SK-N-SH (cell line): ENCODE measurements at regions not wholly inside any gene's neighbourhood (a gene's known extent, or its start where the extent isn't known, plus 50 kb on each side); places are given as distances from the start of the nearest gene placed in this dataset.

Source experiments
- CTCF ChIA-PET: fragments of 300-600, 350-600 bp; formaldehyde crosslinking; extraction: SDS; loops from one replicate; lab custom pipeline; 2021; lab: Yijun Ruan, JAX
- POLR2A ChIA-PET: fragments of 350-600 bp; sonication (Branson Sonifier 250); formaldehyde crosslinking; extraction: SDS; loops from one replicate; lab custom pipeline; 2020; ENCODE audit warnings: antibody characterized with exemption, inconsistent platforms; lab: Yijun Ruan, JAX
- DNase-seq: peaks from one replicate; pipeline ENCODE4 v3.0.0; 2012
- H2AFZ ChIP-seq: fragments of 200-600 bp; sonication (generic); 2 replicates; pipeline ENCODE4 v1.8.1; 2016; ENCODE audit warnings: antibody characterized with exemption, mild to moderate bottlenecking, low read depth
- H3F3A ChIP-seq: fragments of 200-600 bp; sonication (generic); replicated peaks from 2 replicates; pipeline ENCODE3; 2016; ENCODE audit warnings: antibody characterized with exemption, mild to moderate bottlenecking; ENCODE audit not compliant: insufficient read depth
- H3K27ac ChIP-seq, 2 experiments: fragments of 200-500 bp in 1 of 2; fragments of 200-600 bp in 1 of 2; sonication (Bioruptor generic) in 1 of 2; sonication (generic), shearing (Covaris generic) in 1 of 2; 2 replicates each; pipeline versions ENCODE4 v1.5.1 to v1.6.1; 2014 to 2016; ENCODE audit warnings: low read depth in 2 of 2, inconsistent platforms in 1 of 2, low read length in 1 of 2, mild to moderate bottlenecking in 1 of 2, mixed read lengths in 1 of 2
- H3K27me3 ChIP-seq: fragments of 200-600 bp; sonication (generic), shearing (Covaris generic); 2 replicates; pipeline ENCODE4 v1.6.1; 2016; ENCODE audit warnings: mixed run types; ENCODE audit not compliant: insufficient read depth
- H3K36me3 ChIP-seq, 2 experiments: fragments of 200-500 bp in 1 of 2; fragments of 200-600 bp in 1 of 2; sonication (Bioruptor generic) in 1 of 2; sonication (generic) in 1 of 2; replicated peaks in 1 of 2; 2 replicates each; pipeline versions ENCODE3 to v1.5.1; 2014 to 2016; ENCODE audit warnings: low read length in 1 of 2, mild to moderate bottlenecking in 1 of 2; ENCODE audit not compliant: insufficient read depth in 2 of 2, control insufficient read depth in 1 of 2
- H3K4me1 ChIP-seq, 2 experiments: fragments of 200-500 bp in 1 of 2; fragments of 200-600 bp in 1 of 2; sonication (Bioruptor generic) in 1 of 2; sonication (generic), shearing (Covaris generic) in 1 of 2; 2 replicates each; pipeline versions ENCODE4 v1.5.1 to v1.6.1; 2014 to 2016; ENCODE audit warnings: low read depth in 1 of 2, low read length in 1 of 2, mixed run types in 1 of 2; ENCODE audit not compliant: insufficient read depth in 2 of 2, control insufficient read depth in 1 of 2
- H3K4me2 ChIP-seq: fragments of 200-600 bp; sonication (generic), shearing (Covaris generic); 2 replicates; pipeline ENCODE4 v1.6.1; 2017; ENCODE audit warnings: mixed run types
- H3K4me3 ChIP-seq, 2 experiments: fragments of 200-500 bp in 1 of 2; fragments of 200-600 bp in 1 of 2; sonication (Bioruptor generic) in 1 of 2; sonication (generic), shearing (Covaris generic) in 1 of 2; 2 replicates each; pipeline versions ENCODE4 v1.5.1 to v1.8.1; 2014 to 2016; ENCODE audit warnings: low read depth in 2 of 2, inconsistent platforms in 1 of 2, low read length in 1 of 2, mild to moderate bottlenecking in 1 of 2, mixed read lengths in 1 of 2, moderate library complexity in 1 of 2
- H3K79me2 ChIP-seq: fragments of 200-600 bp; sonication (generic); 2 replicates; pipeline ENCODE4 v1.8.1; 2017; ENCODE audit warnings: mild to moderate bottlenecking; ENCODE audit not compliant: insufficient read depth
- H3K9ac ChIP-seq: fragments of 200-600 bp; sonication (generic); 2 replicates; pipeline ENCODE4 v1.6.1; 2017; ENCODE audit warnings: mixed run types
- H3K9me2 ChIP-seq: fragments of 200-600 bp; sonication (generic); 2 replicates; pipeline ENCODE4 v1.6.1; 2017; ENCODE audit warnings: mixed run types
- H3K9me3 ChIP-seq: fragments of 200-600 bp; sonication (generic); 2 replicates; pipeline ENCODE4 v1.6.1; 2017; ENCODE audit warnings: mixed run types, mild to moderate bottlenecking, moderate library complexity
- H4K20me1 ChIP-seq: fragments of 200-600 bp; sonication (generic); 2 replicates; pipeline ENCODE4 v1.6.1; 2017; ENCODE audit warnings: mild to moderate bottlenecking, mixed run types; ENCODE audit not compliant: insufficient read depth
- CTCF ChIP-seq: fragments of 200-600 bp; sonication (generic); IDR thresholded peaks from 2 replicates; pipeline ENCODE4 v1.6.1; 2017; ENCODE audit warnings: antibody characterized with exemption, mild to moderate bottlenecking, moderate library complexity
- EP300 ChIP-seq, 2 experiments: IDR thresholded peaks; 2 replicates each; pipeline versions ENCODE4 v1.4.0 to v1.6.1; 2012; ENCODE audit warnings: borderline replicate concordance in 1 of 2, low read depth in 1 of 2, low read length in 1 of 2
- EZH2phosphoT487 ChIP-seq: fragments of 200-600 bp; sonication (generic); IDR thresholded peaks from 2 replicates; pipeline ENCODE4 v1.6.1; 2017; ENCODE audit warnings: low read depth, mixed run types, mild to moderate bottlenecking, antibody characterized with exemption, moderate library complexity, borderline replicate concordance
- NRF1 ChIP-seq: IDR thresholded peaks from 2 replicates; pipeline ENCODE4 v1.6.1; 2012; ENCODE audit warnings: low read depth, mild to moderate bottlenecking, low read length
- PBX3 ChIP-seq: IDR thresholded peaks from 2 replicates; pipeline ENCODE4; 2012
- RCOR1 ChIP-seq: fragments of 150-350 bp; IDR thresholded peaks from 2 replicates; pipeline ENCODE4 v1.6.1; 2017; ENCODE audit warnings: antibody characterized with exemption, low read length
- SIN3A ChIP-seq: IDR thresholded peaks from 2 replicates; pipeline ENCODE4 v1.6.1; 2012; ENCODE audit warnings: low read depth, mild to moderate bottlenecking, low read length, moderate library complexity, borderline replicate concordance
- TAF1 ChIP-seq: IDR thresholded peaks from 2 replicates; pipeline ENCODE4 v1.6.1; 2012; ENCODE audit warnings: low read depth, mild to moderate bottlenecking, low read length, moderate library complexity, borderline replicate concordance
- TCF12 ChIP-seq: IDR thresholded peaks from 2 replicates; pipeline ENCODE4 v1.4.0; 2012
- USF1 ChIP-seq: IDR thresholded peaks from 2 replicates; pipeline ENCODE4 v1.4.0; 2012; ENCODE audit warnings: low read depth, borderline replicate concordance
- ZBTB33 ChIP-seq: IDR thresholded peaks from 2 replicates; pipeline ENCODE4 v1.4.0; 2012; ENCODE audit warnings: low read depth, borderline replicate concordance
- WGBS: methylation state at CpG from one replicate; pipeline ENCODE4 v1.1.6; 2017; ENCODE audit warnings: low lambda C conversion rate; 5-methylcytosine and 5-hydroxymethylcytosine counted together

GRCh38 chr21:16377120-16377658, 647.4 kb downstream of the USP25 start:
- H3F3A ChIP-seq, result no peaks in the 10 kb centered on the region
- TF ChIP-seq EZH2phosphoT487, result no peak
- ChIA-PET CTCF (no interaction called here), POLR2A (no interaction called here)
- no peaks in the 10 kb centered on the region for H3K27me3 ChIP-seq
- DNase-seq, result no peak
- no peaks in the 10 kb centered on the region for H3K79me2 ChIP-seq
- H3K4me2 ChIP-seq, result no peak overlapping the region
- H3K36me3 ChIP-seq, result no peaks in the 10 kb centered on the region
- H4K20me1 ChIP-seq, result no peaks in the 10 kb centered on the region
- 51% methylated on average over 6 of the region's 6 CpGs for WGBS
- no peak overlapping the region for H2AFZ ChIP-seq
- no peak overlapping the region for H3K27ac ChIP-seq
- H3K9me3 ChIP-seq, result no peaks in the 10 kb centered on the region
- H3K9me2 ChIP-seq, result no peaks in the 10 kb centered on the region
- H3K4me1 ChIP-seq, result no peaks in the 10 kb centered on the region
- no peak overlapping the region for H3K4me3 ChIP-seq
- no peak overlapping the region for H3K9ac ChIP-seq

- POLR2A ChIA-PET, result no interaction called here
- TF ChIP-seq SIN3A (no peak), TAF1 (no peak), EP300 (IDR thresholded peaks at IDR 0.05; ENCODE audit: borderline replicate concordance in 1 of 2, low read depth in 1 of 2, low read length in 1 of 2) (no peak), USF1 (no peak), PBX3 (no peak), NRF1 (no peak), RCOR1 (no peak), CTCF (no peak), TCF12 (no peak), ZBTB33 (no peak)
- TF ChIP-seq, all 33 proteins: peak for 0
- H3K4me2 ChIP-seq, result no peak overlapping the region
- H3K9ac ChIP-seq, result no peak overlapping the region
- no peaks in the 10 kb centered on the region for H3F3A ChIP-seq
- H3K27ac ChIP-seq, result no peak overlapping the region
- H2AFZ ChIP-seq, result no peak overlapping the region
- no peaks in the 10 kb centered on the region for H4K20me1 ChIP-seq
- 54% methylated on average over 2 of the region's 2 CpGs for WGBS
- H3K27me3 ChIP-seq, result no peaks in the 10 kb centered on the region
- H3K36me3 ChIP-seq, result no peaks in the 10 kb centered on the region
- H3K4me1 ChIP-seq, result no peaks in the 10 kb centered on the region
- H3K79me2 ChIP-seq, result no peaks in the 10 kb centered on the region
- no peak for DNase-seq
- H3K9me2 ChIP-seq, result no peaks in the 10 kb centered on the region
- CTCF ChIA-PET, result no interaction called here
- H3K4me3 ChIP-seq, result no peak overlapping the region
- H3K9me3 ChIP-seq, result no peaks in the 10 kb centered on the region
These were observed 648.1 kb downstream of the USP25 start for GRCh38 chr21:16377857-16378256.
